OCI-LY3 (cell line): ENCODE measurements at regions not wholly inside any gene's neighbourhood (a gene's known extent, or its start where the extent isn't known, plus 50 kb on each side); places are given as distances from the start of the nearest gene placed in this dataset.

Experiments
- H2AFZ ChIP-seq: fragments of 200-600, 300-600 bp; shearing (Covaris generic); 2 replicates; pipeline ENCODE4 v1.6.0; 2014; ENCODE audit warnings: antibody characterized with exemption, low read depth, low read length
- H3K27ac ChIP-seq: fragments of 200-600, 300-600 bp; sonication (generic); 2 replicates; pipeline ENCODE4 v1.5.1; 2014; ENCODE audit warnings: mild to moderate bottlenecking, low read length, moderate library complexity, mixed read lengths
- H3K27me3 ChIP-seq: fragments of 200-600, 300-600 bp; sonication (generic); 2 replicates; pipeline ENCODE4 v1.6.1; 2014; ENCODE audit warnings: low read depth, low read length, mixed read lengths
- H3K36me3 ChIP-seq: fragments of 200-600, 300-600 bp; sonication (generic); replicated peaks from 2 replicates; pipeline ENCODE3; 2014; ENCODE audit warnings: low read depth, low read length, mixed read lengths
- H3K4me1 ChIP-seq: fragments of 300-600, 200-600 bp; sonication (generic); 2 replicates; pipeline ENCODE4 v1.6.1; 2014; ENCODE audit warnings: low read length, mixed read lengths
- H3K4me2 ChIP-seq: fragments of 200-600, 300-600 bp; sonication (generic); 2 replicates; pipeline ENCODE4 v1.6.1; 2014; ENCODE audit warnings: low read length, mixed read lengths
- H3K4me3 ChIP-seq: fragments of 300-600, 200-600 bp; sonication (generic); 2 replicates; pipeline ENCODE4 v1.5.1; 2014; ENCODE audit warnings: antibody characterized with exemption, mild to moderate bottlenecking, low read length, moderate library complexity
- H3K79me2 ChIP-seq: fragments of 300-600, 200-600 bp; shearing (Covaris generic); 2 replicates; pipeline ENCODE4 v1.6.1; 2014; ENCODE audit warnings: mild to moderate bottlenecking, low read length, mixed read lengths
- H3K9ac ChIP-seq: fragments of 300-600, 200-600 bp; shearing (Covaris generic); 2 replicates; pipeline ENCODE4 v1.6.0; 2014; ENCODE audit warnings: mild to moderate bottlenecking, low read length, moderate library complexity
- H3K9me3 ChIP-seq: fragments of 200-600, 300-600 bp; shearing (Covaris generic); 2 replicates; pipeline ENCODE4 v1.6.1; 2014; ENCODE audit warnings: low read length, mixed read lengths; ENCODE audit not compliant: insufficient read depth
- H4K20me1 ChIP-seq: fragments of 200-600, 300-600 bp; sonication (generic); 2 replicates; pipeline ENCODE4 v1.6.1; 2016; ENCODE audit warnings: low read length, mixed read lengths; ENCODE audit not compliant: insufficient read depth
- EZH2phosphoT487 ChIP-seq: fragments of 200-600 bp; shearing (Covaris generic); IDR thresholded peaks from 2 replicates; pipeline ENCODE4 v1.6.1; 2018; ENCODE audit warnings: antibody characterized with exemption, mixed run types, low read depth
- TF ChIP-seq, protein P1 (sequence below): fragments of 200-600, 300-600 bp; sonication (generic); IDR thresholded peaks from 2 replicates; pipeline ENCODE4 v1.5.1; 2014; ENCODE audit warnings: antibody characterized with exemption, low read length, low read depth

DNA sequence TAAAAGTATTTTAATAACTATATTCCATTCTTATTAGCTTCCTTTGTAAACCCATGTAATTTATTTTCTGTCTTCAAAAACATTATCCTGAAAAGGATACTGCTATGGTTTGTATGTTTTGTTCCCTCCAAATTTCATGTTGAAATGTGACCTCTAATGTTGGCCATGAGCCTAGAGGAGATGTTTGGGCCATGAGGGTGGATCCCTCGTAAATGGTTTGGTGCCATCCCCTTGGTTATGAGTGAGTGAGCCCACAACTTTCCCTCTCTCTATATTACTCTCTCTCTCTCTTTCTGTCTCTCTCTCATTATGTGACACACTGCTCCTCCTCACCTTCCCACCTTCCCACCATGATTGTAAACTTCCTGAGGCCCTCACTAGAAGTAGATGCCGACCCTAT lies 357.7 kb downstream of the MFSD1 start:
- Histone ChIP-seq H3K27me3 (no peaks in the 10 kb centered on the region), H3K36me3 (no peaks in the 10 kb centered on the region), H3K4me2 (no peak overlapping the region), H3K4me3 (no peak overlapping the region), H3K27ac (no peak overlapping the region), H3K9me3 (no peaks in the 10 kb centered on the region), H4K20me1 (no peaks in the 10 kb centered on the region), H3K9ac (no peak overlapping the region), H2AFZ (no peak overlapping the region), H3K4me1 (no peaks in the 10 kb centered on the region), H3K79me2 (no peaks in the 10 kb centered on the region)
- TF ChIP-seq, protein P1, sequence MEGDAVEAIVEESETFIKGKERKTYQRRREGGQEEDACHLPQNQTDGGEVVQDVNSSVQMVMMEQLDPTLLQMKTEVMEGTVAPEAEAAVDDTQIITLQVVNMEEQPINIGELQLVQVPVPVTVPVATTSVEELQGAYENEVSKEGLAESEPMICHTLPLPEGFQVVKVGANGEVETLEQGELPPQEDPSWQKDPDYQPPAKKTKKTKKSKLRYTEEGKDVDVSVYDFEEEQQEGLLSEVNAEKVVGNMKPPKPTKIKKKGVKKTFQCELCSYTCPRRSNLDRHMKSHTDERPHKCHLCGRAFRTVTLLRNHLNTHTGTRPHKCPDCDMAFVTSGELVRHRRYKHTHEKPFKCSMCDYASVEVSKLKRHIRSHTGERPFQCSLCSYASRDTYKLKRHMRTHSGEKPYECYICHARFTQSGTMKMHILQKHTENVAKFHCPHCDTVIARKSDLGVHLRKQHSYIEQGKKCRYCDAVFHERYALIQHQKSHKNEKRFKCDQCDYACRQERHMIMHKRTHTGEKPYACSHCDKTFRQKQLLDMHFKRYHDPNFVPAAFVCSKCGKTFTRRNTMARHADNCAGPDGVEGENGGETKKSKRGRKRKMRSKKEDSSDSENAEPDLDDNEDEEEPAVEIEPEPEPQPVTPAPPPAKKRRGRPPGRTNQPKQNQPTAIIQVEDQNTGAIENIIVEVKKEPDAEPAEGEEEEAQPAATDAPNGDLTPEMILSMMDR = no peak
- no peak for TF ChIP-seq EZH2phosphoT487

DNA sequence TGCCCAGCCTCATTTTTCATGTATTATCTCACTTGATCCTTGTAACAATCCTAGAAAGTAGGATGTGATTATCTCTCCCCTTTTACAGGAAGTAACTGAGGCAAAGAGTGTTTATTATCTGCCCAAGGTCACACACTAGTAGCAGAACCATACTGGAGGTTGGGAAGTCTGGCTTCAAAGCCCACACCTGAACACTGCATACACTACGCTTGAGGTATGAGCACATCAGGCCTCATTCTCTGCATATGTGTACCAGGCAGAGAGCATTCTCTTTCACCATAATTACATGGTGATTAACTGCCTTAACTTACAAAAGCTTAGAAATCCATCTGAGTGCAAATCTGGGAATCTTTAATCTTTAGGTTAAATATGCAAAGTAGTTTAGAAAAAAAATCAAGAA lies 361.8 kb downstream of the MFSD1 start:
- peaks cover 10% of the 10 kb centered on the region for H3K4me1 ChIP-seq
- H3K4me2 ChIP-seq = no peak overlapping the region
- H3K9me3 ChIP-seq = no peaks in the 10 kb centered on the region
- no peaks in the 10 kb centered on the region for H3K27me3 ChIP-seq
- TF ChIP-seq, protein P1 = no peak
- no peak for TF ChIP-seq EZH2phosphoT487
- H4K20me1 ChIP-seq = no peaks in the 10 kb centered on the region
- no peak overlapping the region for H3K9ac ChIP-seq
- H3K79me2 ChIP-seq = no peaks in the 10 kb centered on the region
- H3K36me3 ChIP-seq = no peaks in the 10 kb centered on the region
- H3K4me3 ChIP-seq = no peak overlapping the region
- no peak overlapping the region for H2AFZ ChIP-seq
- H3K27ac ChIP-seq = no peak overlapping the region

DNA sequence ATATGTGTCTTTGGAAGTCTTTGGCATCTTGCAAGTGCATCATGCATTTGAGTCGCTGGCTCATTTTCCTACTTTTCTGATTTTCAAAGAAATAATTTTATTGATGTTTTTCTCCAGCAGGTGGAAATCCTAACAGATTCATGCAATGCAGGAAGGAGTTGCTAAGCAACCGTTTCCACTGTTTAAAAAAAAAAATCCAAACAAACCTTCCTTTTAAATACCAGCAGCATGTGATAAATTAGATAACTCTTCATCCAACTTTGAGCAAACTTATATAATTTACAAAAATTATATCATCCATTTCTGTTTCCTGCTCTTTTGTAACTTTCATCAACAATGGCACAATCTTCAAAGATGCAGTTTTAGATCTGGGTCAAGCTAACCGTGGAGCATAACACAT lies 364.1 kb downstream of the MFSD1 start:
- H3K4me1 ChIP-seq = peaks cover 16% of the 10 kb centered on the region
- H3K27ac ChIP-seq = no peak overlapping the region
- no peak overlapping the region for H2AFZ ChIP-seq
- H3K9ac ChIP-seq = no peak overlapping the region
- H3K36me3 ChIP-seq = no peaks in the 10 kb centered on the region
- H4K20me1 ChIP-seq = no peaks in the 10 kb centered on the region
- H3K9me3 ChIP-seq = no peaks in the 10 kb centered on the region
- H3K79me2 ChIP-seq = no peaks in the 10 kb centered on the region
- H3K4me3 ChIP-seq = no peak overlapping the region
- no peaks in the 10 kb centered on the region for H3K27me3 ChIP-seq
- TF ChIP-seq, protein P1 = no peak
- no peak for TF ChIP-seq EZH2phosphoT487
- no peak overlapping the region for H3K4me2 ChIP-seq

GRCh38 chr3:159166899-159167586 lies 365.2 kb downstream of the MFSD1 start:
- Histone ChIP-seq H3K4me2 (peak overlapping the region; percentile 55), H3K27me3 (no peaks in the 10 kb centered on the region), H3K79me2 (no peaks in the 10 kb centered on the region), H3K4me3 (peak overlapping the region; percentile 23; the same call in 1 of the 2 replicates), H4K20me1 (no peaks in the 10 kb centered on the region), H3K9me3 (no peaks in the 10 kb centered on the region), H3K4me1 (peaks cover 16% of the 10 kb centered on the region), H3K27ac (no peak overlapping the region), H2AFZ (no peak overlapping the region; the same call in 1 of the 2 replicates), H3K9ac (no peak overlapping the region), H3K36me3 (no peaks in the 10 kb centered on the region)
- TF ChIP-seq, protein P1 = no peak
- no peak for TF ChIP-seq EZH2phosphoT487
